Activated CD4-positive, CD25-positive, alpha-beta regulatory T cell (primary cell): ENCODE measurements at regions not wholly inside any gene's neighbourhood (a gene's known extent, or its start where the extent isn't known, plus 50 kb on each side); places are given as distances from the start of the nearest gene placed in this dataset.

Source experiments
- DNase-seq, 4 experiments: peaks; one replicate each; lab custom pipeline; 2025; lab: John Stamatoyannopoulos, UW

- no peak for DNase-seq
These were observed 503.4 kb downstream of the PLXNA4 start for GRCh38 chr7:132072873-132073272.

GRCh38 chr7:132072165-132072564 lies 504.1 kb downstream of the PLXNA4 start:
- no peak for DNase-seq

- DNase-seq: no peak
These were observed 507.0 kb downstream of the PLXNA4 start for GRCh38 chr7:132069306-132069705.

- DNase-seq: no peak
These were observed 509.5 kb downstream of the PLXNA4 start for GRCh38 chr7:132066761-132067171.

- no peak for DNase-seq
These were observed 509.7 kb upstream of the PODXL start for GRCh38 chr7:132065989-132066603.

- DNase-seq: no peak
These were observed 509.0 kb upstream of the PODXL start for GRCh38 chr7:132065193-132065988.

GRCh38 chr7:132063800-132064199 lies 507.4 kb upstream of the PODXL start:
- no peak for DNase-seq

GRCh38 chr7:132061937-132062336 lies 505.5 kb upstream of the PODXL start:
- no peak for DNase-seq

- no peak for DNase-seq
These were observed 502.7 kb upstream of the PODXL start for GRCh38 chr7:132059141-132059540.

GRCh38 chr7:132055336-132056120 lies 499.1 kb upstream of the PODXL start:
- DNase-seq: no peak

GRCh38 chr7:132053871-132054270 lies 497.4 kb upstream of the PODXL start:
- no peak for DNase-seq

GRCh38 chr7:132051311-132051710 lies 494.9 kb upstream of the PODXL start:
- no peak for DNase-seq

- DNase-seq: no peak
These were observed 493.3 kb upstream of the PODXL start for GRCh38 chr7:132049462-132050304.

GRCh38 chr7:132045481-132045980 lies 489.1 kb upstream of the PODXL start:
- DNase-seq: no peak

- no peak for DNase-seq
These were observed 488.6 kb upstream of the PODXL start for GRCh38 chr7:132045002-132045401.

GRCh38 chr7:132044247-132044646 lies 487.8 kb upstream of the PODXL start:
- DNase-seq: no peak

GRCh38 chr7:132041108-132041507 lies 484.7 kb upstream of the PODXL start:
- DNase-seq: no peak

- no peak for DNase-seq
These were observed 479.3 kb upstream of the PODXL start for GRCh38 chr7:132035517-132036362.

GRCh38 chr7:132034748-132035416 lies 478.5 kb upstream of the PODXL start:
- DNase-seq: no peak

- no peak for DNase-seq
These were observed 474.5 kb upstream of the PODXL start for GRCh38 chr7:132030883-132031282.
